ENCODE measurements at regions not wholly inside any gene's neighbourhood (a gene's known extent, or its start where the extent isn't known, plus 50 kb on each side); places are given as distances from the start of the nearest gene placed in this dataset.

DNA sequence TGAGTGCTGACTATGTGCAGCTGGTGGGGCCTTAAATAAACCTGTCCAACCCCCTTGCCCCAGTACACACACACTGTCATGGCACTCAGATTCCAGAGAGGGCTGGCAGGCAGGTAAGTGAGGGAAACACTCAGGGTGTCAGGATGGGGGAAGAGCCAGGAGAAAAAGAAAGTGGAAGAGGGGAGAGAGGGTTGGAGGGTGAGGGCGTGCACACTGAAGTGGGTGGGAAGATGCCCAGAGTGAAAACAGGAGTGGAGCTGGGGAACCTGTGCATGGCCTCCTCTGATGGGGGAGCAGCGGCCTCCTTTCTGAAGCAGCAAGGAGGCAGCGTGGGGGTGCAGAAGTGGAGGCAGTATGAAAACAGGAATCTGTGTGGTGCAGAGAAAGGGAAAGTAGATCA, 160.6 kb upstream of the JUN start:
- DNase-seq (ENCODE audit: extremely low read depth in 1 of 4, low spot score in 3 of 4): no peak
- ChIA-PET CTCF (ENCODE audit: low intra/inter-chr PET ratio) (interaction anchor here (0.5 kb wide), 1 partner anchor 160 kb away, joined by 3 read pairs; no protein-coding TSS in a partner anchor), POLR2A (no interaction called here)
- no peak; the same call in 2 of the 3 replicates for ATAC-seq
- Histone ChIP-seq H3K36me3 (ENCODE audit: control insufficient read depth, insufficient read depth, low read length) (no peaks in the 10 kb centered on the region), H3K4me3 (no peak overlapping the region), H3K4me2 (ENCODE audit: insufficient read depth, low read length) (no peak overlapping the region), H3K9ac (ENCODE audit: insufficient read depth in 1 of 2, low read depth in 2 of 2, low read length in 2 of 2) (no peak overlapping the region), H3K79me2 (ENCODE audit: control insufficient read depth, insufficient read depth, low read length) (no peaks in the 10 kb centered on the region), H2AFZ (ENCODE audit: low read depth, low read length) (peak overlapping the region; percentile 18; the same call in 1 of the 2 replicates), H3K27ac (ENCODE audit: extremely low read depth, low read depth, low read length) (no peak overlapping the region), H4K20me1 (replicated peaks; ENCODE audit: control insufficient read depth, insufficient read depth, low read length) (no peaks in the 10 kb centered on the region), H3K4me1 (replicated peaks in 1 of 2; ENCODE audit: control insufficient read depth in 2 of 2, insufficient read depth in 2 of 2, low read length in 2 of 2) (no peaks in the 10 kb centered on the region; a peak in 1 of 5 replicates), H3K9me3 (replicated peaks; ENCODE audit: control insufficient read depth, insufficient read depth, low read depth, low read length) (no peaks in the 10 kb centered on the region), H3K27me3 (ENCODE audit: control insufficient read depth in 2 of 2, insufficient read depth in 2 of 2, low read length in 2 of 2) (no peaks in the 10 kb centered on the region), H3K9me1 (ENCODE audit: control insufficient read depth, insufficient read depth, low read length) (no peaks in the 10 kb centered on the region)
- in situ Hi-C loops (cut with MboI) (no loop called here), intact Hi-C loops (cut with micrococcal nuclease) (no loop called here)
- BruUV-seq (replicated peaks): no TSS peak
- no peak for TF ChIP-seq ZBTB7A (IDR thresholded peaks at IDR 0.05; ENCODE audit: borderline replicate concordance, control insufficient read depth, low read depth, low read length)
- TF ChIP-seq, protein P1, sequence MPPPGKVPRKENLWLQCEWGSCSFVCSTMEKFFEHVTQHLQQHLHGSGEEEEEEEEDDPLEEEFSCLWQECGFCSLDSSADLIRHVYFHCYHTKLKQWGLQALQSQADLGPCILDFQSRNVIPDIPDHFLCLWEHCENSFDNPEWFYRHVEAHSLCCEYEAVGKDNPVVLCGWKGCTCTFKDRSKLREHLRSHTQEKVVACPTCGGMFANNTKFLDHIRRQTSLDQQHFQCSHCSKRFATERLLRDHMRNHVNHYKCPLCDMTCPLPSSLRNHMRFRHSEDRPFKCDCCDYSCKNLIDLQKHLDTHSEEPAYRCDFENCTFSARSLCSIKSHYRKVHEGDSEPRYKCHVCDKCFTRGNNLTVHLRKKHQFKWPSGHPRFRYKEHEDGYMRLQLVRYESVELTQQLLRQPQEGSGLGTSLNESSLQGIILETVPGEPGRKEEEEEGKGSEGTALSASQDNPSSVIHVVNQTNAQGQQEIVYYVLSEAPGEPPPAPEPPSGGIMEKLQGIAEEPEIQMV (tag; conservative IDR thresholded peaks at IDR 0.05; ENCODE audit: low read depth): no peak
- no peak for TF ChIP-seq STAT5B (CRISPR knock-in tag; IDR thresholded peaks at IDR 0.05)
- no peak for TF ChIP-seq ZEB2 (IDR thresholded peaks at IDR 0.05)
- TF ChIP-seq CBFA2T3 (IDR thresholded peaks at IDR 0.05): no peak
- TF ChIP-seq, protein P2, sequence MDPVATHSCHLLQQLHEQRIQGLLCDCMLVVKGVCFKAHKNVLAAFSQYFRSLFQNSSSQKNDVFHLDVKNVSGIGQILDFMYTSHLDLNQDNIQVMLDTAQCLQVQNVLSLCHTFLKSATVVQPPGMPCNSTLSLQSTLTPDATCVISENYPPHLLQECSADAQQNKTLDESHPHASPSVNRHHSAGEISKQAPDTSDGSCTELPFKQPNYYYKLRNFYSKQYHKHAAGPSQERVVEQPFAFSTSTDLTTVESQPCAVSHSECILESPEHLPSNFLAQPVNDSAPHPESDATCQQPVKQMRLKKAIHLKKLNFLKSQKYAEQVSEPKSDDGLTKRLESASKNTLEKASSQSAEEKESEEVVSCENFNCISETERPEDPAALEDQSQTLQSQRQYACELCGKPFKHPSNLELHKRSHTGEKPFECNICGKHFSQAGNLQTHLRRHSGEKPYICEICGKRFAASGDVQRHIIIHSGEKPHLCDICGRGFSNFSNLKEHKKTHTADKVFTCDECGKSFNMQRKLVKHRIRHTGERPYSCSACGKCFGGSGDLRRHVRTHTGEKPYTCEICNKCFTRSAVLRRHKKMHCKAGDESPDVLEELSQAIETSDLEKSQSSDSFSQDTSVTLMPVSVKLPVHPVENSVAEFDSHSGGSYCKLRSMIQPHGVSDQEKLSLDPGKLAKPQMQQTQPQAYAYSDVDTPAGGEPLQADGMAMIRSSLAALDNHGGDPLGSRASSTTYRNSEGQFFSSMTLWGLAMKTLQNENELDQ (CRISPR knock-in tag; IDR thresholded peaks at IDR 0.05; ENCODE audit: borderline replicate concordance): no peak
- TF ChIP-seq DNMT1 (IDR thresholded peaks at IDR 0.05): no peak
- no peak for TF ChIP-seq RNF2 (IDR thresholded peaks at IDR 0.05)
- no peak for TF ChIP-seq ZBED1 (IDR thresholded peaks at IDR 0.05)
- TF ChIP-seq C11orf30 (IDR thresholded peaks at IDR 0.05; ENCODE audit: low read depth): no peak
- TF ChIP-seq CBFB (CRISPR knock-in tag; IDR thresholded peaks at IDR 0.05): no peak
- no peak for TF ChIP-seq NFXL1 (CRISPR knock-in tag; IDR thresholded peaks at IDR 0.05)
- TF ChIP-seq POLR2B (IDR thresholded peaks at IDR 0.05; ENCODE audit: low read depth, partially characterized antibody): no peak
- WGBS (ENCODE audit: insufficient coverage, low coverage, missing lambda C conversion rate): 65% methylated on average over 3 of the region's 3 CpGs
- FAIRE-seq: no peak
